H1 (cell line): ENCODE measurements at regions not wholly inside any gene's neighbourhood (a gene's known extent, or its start where the extent isn't known, plus 50 kb on each side); places are given as distances from the start of the nearest gene placed in this dataset.

Experiments
- CTCF ChIA-PET: fragments of 300-600 bp; sonication (Branson Sonifier 250); formaldehyde crosslinking; loops from one replicate; lab custom pipeline; 2021; ENCODE audit not compliant: partially characterized antibody; lab: Charles Lee
- POLR2A ChIA-PET: fragments of 300-600 bp; sonication (Branson Sonifier 250); formaldehyde crosslinking; loops from one replicate; lab custom pipeline; 2021; ENCODE audit warnings: inconsistent platforms; ENCODE audit not compliant: partially characterized antibody; lab: Charles Lee
- DNase-seq, 2 experiments: peaks; one replicate each; pipeline versions ENCODE4 v3.0.0 to v3.0.0-alpha.2; 2010 to 2022; ENCODE audit warnings: low spot score in 2 of 2, low read depth in 1 of 2, mixed read lengths in 1 of 2
- FAIRE-seq: peaks from 2 replicates; lab custom pipeline; 2011; peaks lifted over from hg19 to GRCh38; lab: Jason Lieb, UNC
- H2AFZ ChIP-seq: 2 replicates; pipeline ENCODE4 v1.8.1; 2012; ENCODE audit warnings: low read length, inconsistent platforms
- H2AK5ac ChIP-seq: 2 replicates; pipeline ENCODE4 v1.6.1; 2013; ENCODE audit warnings: low read depth, low read length
- H2BK120ac ChIP-seq: replicated peaks from 2 replicates; pipeline ENCODE3; 2013; ENCODE audit warnings: low read depth, low read length, inconsistent platforms
- H2BK12ac ChIP-seq: 2 replicates; pipeline ENCODE4 v1.6.1; 2013; ENCODE audit warnings: low read depth, low read length
- H2BK15ac ChIP-seq: 2 replicates; pipeline ENCODE4 v1.6.1; 2013; ENCODE audit warnings: low read length
- H2BK20ac ChIP-seq: 2 replicates; pipeline ENCODE4 v1.6.1; 2013; ENCODE audit warnings: low read length
- H2BK5ac ChIP-seq: 2 replicates; pipeline ENCODE4 v1.6.1; 2013; ENCODE audit warnings: low read depth, low read length
- H3K14ac ChIP-seq: 2 replicates; pipeline ENCODE4 v1.6.1; 2013; ENCODE audit warnings: inconsistent platforms; ENCODE audit not compliant: insufficient read length
- H3K18ac ChIP-seq: 2 replicates; pipeline ENCODE4 v1.6.1; 2013; ENCODE audit warnings: low read length; ENCODE audit errors: extremely low read depth
- H3K23ac ChIP-seq: 2 replicates; pipeline ENCODE4 v1.6.1; 2013; ENCODE audit warnings: inconsistent platforms; ENCODE audit not compliant: insufficient read length
- H3K23me2 ChIP-seq: 2 replicates; pipeline ENCODE4 v1.6.1; 2013; ENCODE audit warnings: low read depth, low read length
- H3K27ac ChIP-seq: 2 replicates; pipeline ENCODE4 v1.6.1; 2011; ENCODE audit warnings: low read depth, low read length, inconsistent platforms
- H3K27me3 ChIP-seq, 4 experiments: replicated peaks in 1 of 4; 1 replicate in 1 of 4; 2 replicates in 3 of 4; pipeline versions ENCODE4 v1.6.1 to v1.8.1; 2011 to 2013; ENCODE audit warnings: low read length in 3 of 4, mild to moderate bottlenecking in 3 of 4, inconsistent platforms in 2 of 4, mixed read lengths in 2 of 4, moderate library complexity in 1 of 4; ENCODE audit not compliant: control insufficient read depth in 3 of 4, insufficient read depth in 3 of 4; ENCODE audit errors: extremely low read depth in 1 of 4
- H3K36me3 ChIP-seq, 4 experiments: 2 replicates each; pipeline versions ENCODE4 v1.6.1 to v1.8.1; 2011 to 2013; ENCODE audit warnings: mild to moderate bottlenecking in 4 of 4, low read length in 3 of 4, moderate library complexity in 2 of 4, control low read depth in 1 of 4, inconsistent platforms in 1 of 4; ENCODE audit not compliant: insufficient read depth in 4 of 4, control insufficient read depth in 2 of 4
- H3K4ac ChIP-seq: replicated peaks from 2 replicates; pipeline ENCODE3; 2013; ENCODE audit warnings: low read length, low read depth, mixed read lengths, inconsistent platforms; ENCODE audit not compliant: insufficient read length
- H3K4me1 ChIP-seq, 4 experiments: replicated peaks in 1 of 4; 1 replicate in 1 of 4; 2 replicates in 3 of 4; pipeline versions ENCODE4 v1.6.1 to v1.8.1; 2011 to 2013; ENCODE audit warnings: low read length in 3 of 4, inconsistent platforms in 2 of 4, mixed read lengths in 1 of 4; ENCODE audit not compliant: insufficient read depth in 4 of 4, control insufficient read depth in 3 of 4
- H3K4me2 ChIP-seq, 2 experiments: 2 replicates each; pipeline versions ENCODE4 v1.6.1 to v1.8.1; 2011 to 2013; ENCODE audit warnings: low read depth in 2 of 2, low read length in 2 of 2, control low read depth in 1 of 2, inconsistent platforms in 1 of 2, mild to moderate bottlenecking in 1 of 2; ENCODE audit not compliant: insufficient read depth in 1 of 2
- H3K4me3 ChIP-seq, 4 experiments: fragments of 200-600, 300-600 bp in 1 of 4; sonication (generic), shearing (Covaris generic), sonication (Bioruptor Twin) in 1 of 4; 2 replicates each; pipeline versions ENCODE4 v1.5.1 to v1.8.1; 2011 to 2016; ENCODE audit warnings: low read length in 4 of 4, low read depth in 3 of 4, control low read depth in 2 of 4, inconsistent platforms in 2 of 4, mild to moderate bottlenecking in 2 of 4, mixed read lengths in 1 of 4, moderate library complexity in 1 of 4; ENCODE audit not compliant: insufficient read depth in 2 of 4; ENCODE audit errors: extremely low read depth in 1 of 4
- H3K56ac ChIP-seq: replicated peaks from 2 replicates; pipeline ENCODE3; 2013; ENCODE audit warnings: low read depth, mild to moderate bottlenecking, mixed read lengths, low read length, inconsistent platforms; ENCODE audit not compliant: insufficient read length
- H3K79me1 ChIP-seq: 2 replicates; pipeline ENCODE4 v1.6.1; 2013; ENCODE audit warnings: low read depth, low read length, control low read depth
- H3K79me2 ChIP-seq, 2 experiments: 2 replicates each; pipeline versions ENCODE4 v1.6.1 to v1.8.1; 2012 to 2013; ENCODE audit warnings: low read length in 2 of 2, mild to moderate bottlenecking in 2 of 2, inconsistent platforms in 1 of 2; ENCODE audit not compliant: insufficient read depth in 2 of 2, control insufficient read depth in 1 of 2
- H3K9ac ChIP-seq, 4 experiments: replicated peaks in 1 of 4; 1 replicate in 1 of 4; 2 replicates in 3 of 4; pipeline versions ENCODE4 v1.6.1 to v1.8.1; 2011 to 2013; ENCODE audit warnings: low read depth in 3 of 4, low read length in 3 of 4, control low read depth in 2 of 4, mild to moderate bottlenecking in 2 of 4, moderate library complexity in 2 of 4, inconsistent platforms in 1 of 4; ENCODE audit errors: extremely low read depth in 1 of 4
- H3K9me3 ChIP-seq, 2 experiments: 2 replicates each; pipeline versions ENCODE4 v1.6.1 to v1.8.1; 2012 to 2013; ENCODE audit warnings: mild to moderate bottlenecking in 2 of 2, moderate library complexity in 2 of 2, control low read depth in 1 of 2, inconsistent platforms in 1 of 2, low read depth in 1 of 2, low read length in 1 of 2, mixed read lengths in 1 of 2; ENCODE audit not compliant: insufficient read depth in 2 of 2
- H4K20me1 ChIP-seq, 2 experiments: replicated peaks in 1 of 2; 2 replicates each; pipeline versions ENCODE3 to v1.8.1; 2011 to 2013; ENCODE audit warnings: inconsistent platforms in 2 of 2, low read length in 2 of 2, mild to moderate bottlenecking in 1 of 2; ENCODE audit not compliant: insufficient read depth in 2 of 2, control insufficient read depth in 1 of 2
- H4K5ac ChIP-seq: 2 replicates; pipeline ENCODE4 v1.6.1; 2013; ENCODE audit warnings: low read length, low read depth, mixed read lengths, inconsistent platforms; ENCODE audit not compliant: insufficient read length
- H4K8ac ChIP-seq: 2 replicates; pipeline ENCODE4 v1.8.0; 2013; ENCODE audit warnings: mild to moderate bottlenecking, moderate library complexity, low read length, inconsistent platforms; ENCODE audit not compliant: insufficient read depth; ENCODE audit errors: extremely low read depth
- H4K91ac ChIP-seq: replicated peaks from 2 replicates; pipeline ENCODE3; 2013; ENCODE audit warnings: low read length, mixed read lengths, inconsistent platforms; ENCODE audit not compliant: insufficient read length
- EGR1 ChIP-seq: IDR thresholded peaks from 2 replicates; pipeline ENCODE4 v1.6.1; 2011; ENCODE audit warnings: low read depth, low read length, borderline replicate concordance
- SRF ChIP-seq: IDR thresholded peaks from 2 replicates; pipeline ENCODE4 v1.6.1; 2011; ENCODE audit warnings: mild to moderate bottlenecking, low read depth, low read length, moderate library complexity
- WGBS, 2 experiments: shearing (Covaris generic) in 1 of 2; methylation state at CpG; one replicate each; pipeline versions ENCODE4 v1.1.6 to v1.1.7; 2013 to 2015; ENCODE audit warnings: low lambda C conversion rate in 2 of 2, mixed read lengths in 2 of 2, inconsistent platforms in 1 of 2, low coverage in 1 of 2, missing lambda C conversion rate in 1 of 2; ENCODE audit not compliant: insufficient replicate concordance in 2 of 2, insufficient coverage in 1 of 2, insufficient read length in 1 of 2; ENCODE audit errors: extremely low coverage in 1 of 2, missing lambda C conversion rate in 1 of 2; 5-methylcytosine and 5-hydroxymethylcytosine counted together

GRCh38 chr6:235763-236360 is 56.4 kb upstream of the DUSP22 start:
- Histone ChIP-seq H2BK15ac (no peak overlapping the region), H4K8ac (no peak overlapping the region), H3K79me2 (no peaks in the 10 kb centered on the region), H3K79me1 (no peaks in the 10 kb centered on the region), H3K56ac (no peak overlapping the region), H4K91ac (no peak overlapping the region), H3K27ac (no peak overlapping the region), H3K18ac (peak overlapping the region; percentile 71; the same call in 1 of the 2 replicates), H3K23me2 (no peaks in the 10 kb centered on the region), H4K20me1 (no peaks in the 10 kb centered on the region), H4K5ac (no peak overlapping the region), H3K27me3 (no peaks in the 10 kb centered on the region), H3K4me3 (peak overlapping the region in 1 of 4 experiments; percentile 46; a peak in 2 of 8 replicates), H2AK5ac (no peak overlapping the region), H3K4me1 (peaks cover 0 to 13% (median 6%) of the 10 kb centered on the region in 4 experiments; a peak in 4 of 7 replicates), H3K9me3 (peaks cover 4 to 5% of the 10 kb centered on the region in 2 experiments; a peak in 3 of 4 replicates), H3K14ac (no peak overlapping the region), H2BK120ac (no peak overlapping the region), H2BK5ac (no peak overlapping the region), H3K4me2 (peak overlapping the region; percentile 48 to 57), H2AFZ (no peak overlapping the region; the same call in 1 of the 2 replicates), H3K4ac (no peak overlapping the region)
- POLR2A ChIA-PET = no interaction called here
- CTCF ChIA-PET = interaction anchor here (1.0 to 8.7 kb wide), 2 partner anchors 17 to 35 kb away, joined by 3 to 46 read pairs; no protein-coding TSS in a partner anchor
- DNase-seq = no peak
- no peak for TF ChIP-seq SRF
- peak; percentile 14; the same call in 1 of the 2 replicates for TF ChIP-seq EGR1
- TF ChIP-seq, all 59 proteins: peak for 1
- Histone ChIP-seq H3K36me3 (no peaks in the 10 kb centered on the region), H2BK20ac (no peak overlapping the region), H3K9ac (no peak overlapping the region), H3K23ac (no peak overlapping the region), H2BK12ac (no peak overlapping the region)
- no peak for FAIRE-seq
- 17% methylated on average over 2 of the region's 2 CpGs; no CpG with 5 or more reads in 1 of the 2 experiments for WGBS, 2 experiments
